HG03139 (cell line): ENCODE measurements at regions not wholly inside any gene's neighbourhood (a gene's known extent, or its start where the extent isn't known, plus 50 kb on each side); places are given as distances from the start of the nearest gene placed in this dataset.

Experiments
- ATAC-seq: cut with Tn5 transposase; IDR thresholded peaks from one replicate; pipeline ENCODE4 v1.9.1; 2021; ENCODE audit not compliant: unreplicated experiment

DNA sequence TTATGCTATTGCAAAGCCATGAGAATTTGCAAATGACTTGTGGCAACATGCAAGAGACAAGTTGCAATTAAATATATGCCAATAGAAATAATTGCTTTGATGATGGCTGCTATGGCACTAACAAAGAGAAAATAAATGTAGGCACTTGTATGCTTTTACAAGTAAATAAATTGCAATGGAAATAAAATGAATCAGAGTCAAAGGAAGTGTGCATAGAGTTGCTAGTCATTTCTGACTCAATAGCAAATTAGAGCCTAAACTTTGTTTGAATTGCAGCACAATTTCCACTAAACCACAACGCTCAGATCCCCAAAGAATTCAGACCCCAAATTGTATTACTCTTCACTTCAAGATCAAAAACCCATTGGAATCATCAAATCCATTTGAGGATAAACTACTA lies 792.1 kb upstream of the ARGLU1 start:
- no peak for ATAC-seq

DNA sequence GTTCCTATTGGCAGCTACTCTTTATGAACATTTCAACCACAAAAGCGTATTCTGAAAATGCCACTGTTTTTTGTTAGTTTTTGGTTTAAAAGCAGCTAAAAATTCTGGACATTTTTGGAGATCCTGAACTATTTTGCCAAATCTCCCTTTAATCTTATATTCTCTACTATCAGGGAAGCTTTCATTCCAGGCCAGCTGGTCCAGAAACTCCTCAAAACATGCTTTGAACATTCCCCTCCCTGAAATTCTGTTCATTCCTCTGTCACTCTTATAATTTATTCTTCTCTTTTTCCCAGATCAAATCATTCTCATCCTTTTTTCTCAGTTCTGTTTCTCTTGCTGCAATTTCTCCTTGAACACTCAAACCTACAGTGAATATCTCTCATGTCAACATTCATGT lies 790.9 kb upstream of the ARGLU1 start:
- ATAC-seq: no peak

DNA sequence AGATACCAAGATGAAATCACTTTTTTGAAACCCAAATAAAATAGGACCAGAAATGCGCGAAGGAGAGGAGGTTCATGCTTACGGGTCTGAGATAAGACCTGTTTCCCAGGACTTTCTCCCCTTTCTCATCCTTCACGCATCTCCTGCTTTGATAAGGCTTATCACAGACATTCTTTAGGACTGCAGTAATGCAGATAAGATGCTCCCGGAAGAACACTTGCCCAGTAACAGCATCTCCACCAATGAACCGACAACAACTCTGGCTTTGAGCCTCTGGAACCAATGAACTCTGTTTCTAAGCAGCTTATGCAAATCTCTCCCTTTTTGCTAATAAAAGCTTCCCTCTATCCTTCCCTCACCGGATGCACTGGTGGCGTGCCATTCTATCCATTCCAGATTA lies 783.4 kb upstream of the ARGLU1 start:
- no peak for ATAC-seq

DNA sequence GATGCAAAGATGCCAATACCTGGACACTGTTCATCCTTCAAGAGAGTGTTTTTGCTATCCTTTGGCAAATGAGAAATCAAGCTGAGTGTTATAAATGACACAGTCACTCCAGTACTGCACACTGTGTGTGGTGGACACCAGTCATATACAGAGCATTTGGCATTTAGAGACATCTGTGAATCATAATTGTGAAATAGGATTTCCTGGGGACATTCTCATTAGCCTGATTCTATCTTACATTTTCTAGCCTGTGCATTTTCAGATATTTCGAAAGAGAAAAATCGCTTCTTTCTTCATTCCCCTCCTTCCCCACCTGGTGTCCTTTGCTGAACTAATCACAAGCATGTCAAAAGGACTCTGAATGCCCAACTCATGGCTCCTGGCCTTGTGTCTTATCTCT lies 781.0 kb upstream of the ARGLU1 start:
- ATAC-seq: no peak

DNA sequence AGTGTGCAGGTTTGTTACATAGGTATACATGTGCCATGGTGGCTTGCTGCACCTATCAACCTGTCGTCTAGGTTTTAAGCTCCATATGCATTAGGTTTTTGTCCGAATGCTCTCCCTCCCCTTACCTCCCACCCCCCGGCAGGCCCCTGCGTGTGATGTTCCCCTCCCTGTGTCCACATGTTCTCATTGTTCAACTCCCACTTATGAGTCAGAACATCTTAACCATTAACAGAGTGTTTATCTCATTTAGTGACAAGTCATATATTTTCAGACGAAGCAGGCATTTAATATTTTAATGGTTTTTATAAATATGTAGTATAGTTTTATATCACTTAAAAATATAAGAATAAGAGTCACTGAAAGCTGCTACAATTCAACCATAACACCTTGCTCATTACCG lies 780.5 kb upstream of the ARGLU1 start:
- no peak for ATAC-seq

DNA sequence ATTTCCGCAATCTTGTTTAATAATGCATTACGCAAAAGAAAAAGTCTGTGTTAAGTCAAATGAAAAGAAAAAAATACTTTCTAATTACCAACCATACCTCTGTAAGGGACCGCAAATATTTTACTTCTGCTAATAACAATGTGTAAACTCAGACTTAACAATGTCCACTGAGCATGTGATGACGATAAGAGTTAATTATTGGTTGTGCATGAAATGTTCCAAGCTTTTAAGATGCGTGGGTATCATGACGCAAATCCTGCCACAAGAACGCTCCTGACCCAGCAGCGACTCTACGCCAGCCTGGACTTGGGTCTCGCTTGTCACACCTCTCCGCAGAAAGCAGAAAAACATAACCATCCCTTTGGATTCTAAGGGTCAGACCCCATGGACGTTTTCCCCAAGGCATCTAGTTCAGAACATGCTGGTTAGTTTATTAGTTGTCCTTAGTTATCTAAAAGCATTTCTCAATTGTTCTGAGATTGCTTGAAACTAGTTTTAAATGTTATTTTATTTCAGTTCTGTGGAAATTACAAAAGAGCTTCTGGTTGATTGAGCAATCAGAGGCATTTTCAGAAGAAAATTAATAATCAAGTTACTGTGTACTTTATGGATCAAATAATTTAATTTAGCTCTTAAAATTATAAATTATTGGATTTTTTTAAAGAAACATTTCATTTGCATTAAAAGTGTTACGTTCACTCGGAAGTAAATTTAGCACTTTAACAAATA lies 779.9 kb upstream of the ARGLU1 start:
- ATAC-seq: no peak

DNA sequence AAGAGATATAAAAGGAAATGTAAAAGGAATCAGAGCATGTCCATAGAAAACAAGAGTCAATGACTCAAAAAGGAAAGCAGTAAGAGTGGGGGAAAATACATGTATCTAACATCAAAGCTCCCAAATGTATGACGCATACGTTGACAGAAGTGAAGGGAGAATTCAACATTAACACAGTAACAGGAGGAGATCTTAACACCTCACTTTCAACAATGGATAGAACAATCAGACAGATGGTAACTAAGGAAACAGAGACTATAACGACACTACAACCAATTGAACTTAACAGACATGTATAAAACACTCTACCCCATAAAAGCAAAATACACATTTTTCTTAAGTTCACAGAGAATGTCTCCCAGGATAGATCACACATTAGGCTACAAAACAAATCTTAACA lies 774.8 kb upstream of the ARGLU1 start:
- no peak for ATAC-seq

DNA sequence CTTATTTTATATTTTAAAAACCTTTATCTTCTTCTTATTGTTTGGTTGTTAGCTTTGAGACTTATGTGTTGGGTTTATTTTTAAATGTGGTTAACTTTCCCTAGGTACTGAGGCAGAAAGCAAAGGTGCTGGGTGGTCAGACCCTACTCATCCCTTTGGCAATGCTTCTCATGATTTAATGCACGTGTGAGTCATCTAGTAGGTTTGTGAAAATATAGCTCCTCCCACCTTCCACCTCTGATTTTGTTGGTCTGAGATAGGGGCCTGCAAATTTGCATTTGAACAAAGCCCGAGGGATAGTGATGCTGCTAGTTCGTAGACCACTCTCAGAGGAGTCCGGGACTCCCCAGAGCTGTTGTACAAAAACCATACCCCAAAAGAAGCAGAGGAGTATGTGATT lies 771.3 kb upstream of the ARGLU1 start:
- ATAC-seq: no peak

DNA sequence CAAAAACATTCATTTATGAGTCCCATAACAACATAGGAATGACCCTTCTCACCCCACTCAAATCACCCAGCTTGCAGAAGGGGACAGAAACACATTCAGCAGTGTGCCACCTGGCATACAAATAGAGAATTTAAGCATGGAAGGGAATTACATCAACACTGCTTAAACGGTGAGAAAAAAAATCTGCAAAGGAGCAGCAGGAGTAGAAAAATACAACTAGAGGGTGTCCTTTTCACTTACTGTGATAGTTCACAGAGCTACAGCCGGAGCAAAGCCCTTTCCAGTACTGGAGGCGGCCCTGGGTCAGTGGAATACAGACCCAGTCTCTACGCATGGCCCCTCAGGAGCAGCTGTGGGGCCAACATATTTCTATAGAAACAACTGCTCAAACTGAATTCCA lies 764.3 kb upstream of the ARGLU1 start:
- ATAC-seq: no peak

DNA sequence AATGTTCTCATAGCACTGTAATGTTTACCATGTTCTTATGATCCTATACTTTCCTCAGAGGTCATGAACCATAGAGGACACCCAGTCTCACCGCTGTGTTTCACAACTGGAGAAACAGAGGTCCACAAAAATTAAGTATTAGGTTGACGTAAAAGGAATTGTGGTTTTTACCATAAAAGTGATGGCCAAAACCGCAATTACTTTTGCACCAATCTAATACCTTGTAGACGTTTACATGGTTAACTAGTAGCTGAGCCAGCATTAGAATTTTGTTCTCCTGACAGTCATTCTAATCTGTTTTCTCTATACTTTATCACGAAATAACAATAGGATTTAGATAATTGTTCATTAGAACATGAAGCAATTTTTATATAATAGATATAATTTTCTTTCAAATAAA lies 763.4 kb upstream of the ARGLU1 start:
- ATAC-seq: no peak

DNA sequence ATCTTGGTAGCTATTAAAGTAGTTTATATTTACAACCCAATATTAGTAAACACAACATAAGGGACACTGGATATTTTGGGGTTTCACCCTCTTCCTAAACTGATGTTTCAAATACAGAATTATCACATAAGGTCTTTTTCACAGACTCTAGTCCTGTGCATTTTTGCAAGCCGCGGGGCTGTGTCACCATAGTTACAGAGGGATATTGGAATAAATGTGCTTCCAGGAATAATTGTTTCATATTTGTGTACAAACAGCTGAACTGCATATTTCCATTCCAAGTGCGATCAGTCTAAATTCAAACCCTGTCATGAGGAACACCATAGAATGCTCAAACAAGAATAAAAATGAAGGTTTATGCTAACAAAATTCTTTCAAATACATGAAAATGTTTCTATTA lies 762.5 kb upstream of the ARGLU1 start:
- no peak for ATAC-seq

DNA sequence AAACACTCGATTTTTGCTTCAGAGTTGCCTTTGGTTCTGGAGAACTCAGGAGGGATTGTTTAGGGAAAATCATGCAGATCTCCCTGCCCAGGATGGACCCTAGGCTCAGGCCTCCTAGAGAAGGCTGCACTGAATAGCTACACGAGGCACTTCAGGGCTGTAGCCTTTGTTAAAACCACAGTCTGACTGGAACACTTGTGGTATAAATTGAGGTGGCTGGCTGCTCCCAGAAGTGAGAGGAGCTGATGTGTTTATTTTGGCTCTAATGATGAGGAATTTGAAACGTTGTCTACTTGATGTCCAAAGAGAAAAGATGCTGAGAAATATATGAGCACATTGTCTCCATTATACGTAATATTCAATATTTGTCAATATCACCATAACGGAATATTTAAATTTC lies 762.1 kb upstream of the ARGLU1 start:
- ATAC-seq: no peak

DNA sequence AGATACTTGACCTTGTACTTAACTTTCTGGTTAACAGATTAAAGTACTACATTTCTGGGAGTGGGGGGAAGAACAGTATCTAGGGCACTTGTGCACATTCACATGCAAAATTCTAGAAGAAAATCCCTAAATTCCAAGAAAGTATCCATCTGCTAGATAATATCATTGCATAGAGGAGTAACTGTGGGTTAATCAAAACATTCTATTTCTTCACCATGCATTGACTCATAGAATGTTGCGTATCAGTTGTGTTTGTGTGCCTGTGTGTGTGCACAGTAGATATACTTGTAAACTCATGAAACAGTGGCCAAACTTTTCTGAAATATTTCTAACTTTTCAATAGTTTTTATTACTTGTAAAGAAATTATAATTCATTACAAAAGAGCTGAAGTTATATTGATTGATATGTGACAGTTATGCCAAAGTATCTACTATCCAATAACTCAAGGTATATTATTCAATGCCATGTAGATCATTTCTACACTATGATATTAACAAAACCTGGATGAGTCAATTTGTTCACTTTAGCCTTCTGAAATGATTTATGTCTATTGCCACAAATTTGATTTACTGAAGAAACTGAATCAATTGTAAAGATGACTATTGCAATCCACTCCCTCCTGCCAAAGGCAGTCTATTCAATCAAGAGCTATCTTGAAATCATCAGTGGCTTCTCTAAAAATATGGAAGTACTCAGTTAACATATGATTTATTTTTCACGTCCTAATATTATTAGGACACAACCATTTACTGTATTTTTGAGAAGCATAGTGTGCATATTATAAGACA lies 756.7 kb upstream of the ARGLU1 start:
- no peak for ATAC-seq

DNA sequence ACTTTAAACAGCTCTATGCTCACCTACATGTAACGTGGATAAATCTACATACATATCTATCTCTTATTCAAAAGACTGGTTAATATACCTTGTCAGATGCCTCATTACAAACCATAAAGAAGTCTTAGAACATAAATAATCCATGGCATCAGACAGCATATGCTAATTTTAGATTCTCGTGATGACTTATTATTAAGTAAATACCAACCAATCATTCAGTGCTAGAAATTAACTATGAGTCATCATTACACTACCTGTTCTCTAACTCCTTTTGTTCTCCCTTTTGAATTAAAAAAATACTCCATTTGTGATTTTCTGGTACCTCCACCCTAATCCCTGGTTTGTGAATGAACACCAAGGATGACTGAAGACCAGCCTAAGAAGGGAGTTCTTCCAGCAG lies 754.3 kb upstream of the ARGLU1 start:
- ATAC-seq: no peak

DNA sequence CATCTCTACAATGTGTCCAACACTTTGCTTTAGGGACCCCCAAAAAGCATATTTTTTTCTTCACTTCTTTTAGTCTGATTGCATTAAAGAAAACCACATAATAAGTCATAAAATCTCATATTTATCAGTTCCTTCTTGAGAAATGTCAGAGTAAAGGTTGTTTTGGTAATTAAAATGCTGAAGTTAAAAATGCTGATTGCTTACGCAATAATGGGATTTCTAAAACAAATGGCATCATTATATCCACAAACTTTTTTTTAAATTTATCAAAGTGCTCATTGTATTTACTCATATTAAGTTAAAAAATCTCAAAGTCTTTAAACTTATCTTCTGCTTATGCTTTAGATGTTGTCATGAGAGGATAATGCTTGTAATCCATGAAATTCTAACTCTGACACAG lies 737.2 kb upstream of the ARGLU1 start:
- no peak for ATAC-seq

DNA sequence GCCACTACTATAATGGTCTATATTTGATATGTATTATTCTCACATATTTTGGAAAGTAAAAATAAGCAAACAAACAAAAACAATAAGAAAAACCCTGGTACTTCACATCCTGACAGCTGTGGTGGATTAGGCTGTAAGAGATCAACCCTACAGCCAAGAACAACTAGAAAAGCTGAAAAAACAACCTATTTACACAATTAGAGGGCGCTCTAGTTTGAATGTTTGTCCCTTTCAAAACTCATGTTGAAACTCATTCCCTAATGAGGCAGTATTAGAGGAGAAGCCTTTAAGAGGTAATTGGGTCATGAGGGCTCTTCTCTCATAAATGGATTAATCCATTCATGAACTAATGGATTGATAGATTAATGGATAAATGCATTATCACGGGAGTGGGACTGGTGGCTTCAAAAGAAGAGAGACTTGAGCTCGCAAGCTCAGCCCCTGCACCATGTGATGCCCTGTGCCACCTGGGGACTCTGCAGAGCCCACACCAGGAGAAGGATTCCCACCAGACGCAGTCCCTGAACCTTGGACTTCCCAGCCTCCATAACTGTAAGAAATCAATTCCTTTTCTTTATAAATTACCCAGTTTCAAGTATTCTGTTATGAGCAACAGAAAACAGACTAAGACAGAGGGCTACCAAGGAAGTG lies 733.9 kb upstream of the ARGLU1 start:
- ATAC-seq: no peak

DNA sequence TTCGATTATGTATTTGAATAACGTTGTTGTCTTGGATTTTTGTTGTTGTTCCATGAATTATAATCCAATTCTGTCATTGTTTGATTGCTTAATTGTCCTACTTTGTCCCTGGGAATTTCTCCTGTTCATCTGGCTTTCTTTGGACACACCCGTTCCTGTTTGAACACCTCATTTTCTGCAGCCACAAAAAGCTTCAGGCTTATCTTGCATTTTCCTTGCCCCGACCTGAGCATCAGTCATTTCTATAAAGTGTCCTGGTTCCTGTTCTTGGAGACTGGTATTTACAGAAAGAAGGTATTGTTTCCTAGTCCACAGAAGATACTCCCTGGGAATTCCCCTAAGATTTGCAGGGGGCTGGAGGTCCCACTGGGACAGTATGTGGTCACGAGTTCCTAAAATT lies 731.8 kb upstream of the ARGLU1 start:
- no peak for ATAC-seq

DNA sequence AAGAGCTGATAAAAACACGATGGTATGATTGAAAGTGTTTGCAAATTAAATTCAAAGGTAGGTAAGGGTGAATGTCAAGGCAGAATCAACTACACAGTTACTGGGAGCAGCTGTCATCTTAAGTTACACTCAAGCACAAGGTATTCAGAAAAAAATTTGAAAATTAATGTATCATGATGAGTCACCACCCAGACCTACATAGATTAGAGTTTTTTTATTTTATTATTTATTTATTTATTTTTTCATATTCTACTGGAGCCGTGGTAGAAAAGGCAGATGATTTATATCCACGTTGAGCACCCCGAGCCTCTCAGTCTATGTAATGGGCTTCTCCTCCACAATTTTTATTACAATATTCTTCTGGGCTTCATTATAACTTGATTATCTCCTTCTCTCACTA lies 728.9 kb upstream of the ARGLU1 start:
- no peak for ATAC-seq

DNA sequence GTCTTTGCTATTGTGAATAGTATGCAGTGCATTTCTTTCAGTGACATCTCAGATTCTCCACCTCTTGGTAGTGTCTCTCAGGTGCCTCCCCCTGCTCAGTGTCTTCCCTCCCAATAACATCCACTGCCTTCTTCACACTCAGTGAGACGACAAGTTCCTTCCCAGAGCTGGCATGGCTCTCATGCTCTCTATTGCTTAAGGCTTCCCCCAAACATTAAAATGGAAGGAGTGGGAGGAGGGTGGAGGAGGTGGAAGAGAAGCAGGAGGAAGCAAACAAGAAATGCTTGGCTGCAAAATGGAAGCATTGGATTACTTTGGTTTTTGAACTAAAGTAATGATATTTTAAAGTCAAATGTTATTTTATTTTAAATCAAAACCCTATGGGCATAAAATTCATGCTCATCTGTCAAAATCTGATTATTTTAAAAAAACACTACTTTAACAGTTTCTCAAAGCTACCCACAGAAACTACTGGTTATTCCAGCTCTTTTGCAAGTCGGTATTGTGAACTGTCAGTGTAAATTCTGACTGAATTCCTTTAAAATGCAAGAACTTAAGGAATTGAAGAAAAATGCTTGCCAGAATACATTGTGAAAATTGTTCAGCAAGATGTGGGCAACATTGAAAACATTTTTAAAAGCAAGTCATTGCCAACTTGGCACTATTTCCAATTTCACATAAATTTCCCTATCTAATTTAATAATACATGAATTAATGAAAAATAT lies 727.6 kb upstream of the ARGLU1 start:
- ATAC-seq: no peak

DNA sequence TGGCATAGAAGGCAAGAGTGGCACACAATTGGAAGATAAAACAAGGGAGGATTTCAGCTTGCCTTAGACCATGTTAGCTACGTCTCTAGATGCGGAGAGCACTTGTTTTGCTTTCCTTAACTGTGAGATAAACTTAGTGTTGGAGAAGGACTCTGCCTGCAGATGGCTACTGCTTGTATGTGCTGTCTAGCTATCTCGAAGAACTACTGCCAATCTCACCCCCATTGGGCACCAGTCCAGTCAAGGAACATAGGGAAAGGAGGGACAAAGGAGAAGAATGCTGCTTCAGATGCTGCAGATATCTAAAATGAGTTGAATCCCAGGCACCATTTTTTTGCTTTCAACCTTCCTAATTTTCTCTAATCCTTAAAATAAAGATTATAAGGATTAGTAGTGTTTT lies 726.0 kb upstream of the ARGLU1 start:
- ATAC-seq: no peak

DNA sequence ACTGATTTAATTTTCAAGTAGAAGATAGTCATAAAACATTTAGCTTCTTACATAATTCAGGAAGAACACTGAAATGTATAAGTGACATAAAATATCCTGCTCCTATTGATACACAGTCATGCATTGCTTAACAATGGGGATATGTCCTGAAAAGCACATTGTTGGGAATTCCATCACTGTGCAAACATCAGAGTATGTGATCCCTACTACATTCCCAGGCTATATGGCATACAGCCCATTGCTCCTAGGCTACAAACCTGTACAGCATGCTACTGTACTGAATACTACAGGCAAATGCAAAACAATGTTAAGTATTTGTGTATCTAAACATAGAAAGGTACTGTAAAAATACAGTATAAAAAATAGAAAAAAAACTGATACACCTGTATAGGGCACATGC lies 723.9 kb upstream of the ARGLU1 start:
- no peak for ATAC-seq

DNA sequence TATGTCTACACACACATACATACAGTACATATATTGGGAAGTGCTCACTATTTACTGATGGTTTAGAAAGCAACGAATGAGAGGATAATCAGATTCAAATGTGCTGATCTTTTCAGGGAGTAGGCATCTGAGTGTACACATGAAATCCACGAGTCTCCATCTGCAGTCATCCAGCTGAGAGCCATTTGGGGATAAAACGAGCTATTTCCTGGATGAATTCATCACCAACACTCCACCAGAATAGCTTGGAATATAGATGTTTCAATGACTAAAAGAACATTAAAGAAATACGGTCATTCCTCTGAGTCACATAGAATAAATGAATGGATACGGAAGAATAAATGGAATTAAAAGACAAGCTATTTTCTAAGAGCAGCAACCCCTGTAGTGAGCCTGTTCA lies 721.6 kb upstream of the ARGLU1 start:
- ATAC-seq: no peak
